Fibroblast of lung (primary cell): ENCODE measurements at regions not wholly inside any gene's neighbourhood (a gene's known extent, or its start where the extent isn't known, plus 50 kb on each side); places are given as distances from the start of the nearest gene placed in this dataset.

Experiments
- DNase-seq, 2 donors: peaks; one replicate each; pipeline versions ENCODE4 v3.0.0 to v3.0.0-alpha.2; 2010; ENCODE audit warnings: low read depth in 2 of 2
- H2AFZ ChIP-seq: 2 replicates; pipeline ENCODE4 v1.5.1; 2012; ENCODE audit warnings: low read length, control low read depth, inconsistent platforms
- H3K27ac ChIP-seq: 2 replicates; pipeline ENCODE4 v1.5.1; 2011; ENCODE audit warnings: low read length, control low read depth; ENCODE audit not compliant: insufficient read depth
- H3K27me3 ChIP-seq: 2 replicates; pipeline ENCODE4 v1.5.1; 2011; ENCODE audit warnings: mild to moderate bottlenecking, low read length; ENCODE audit not compliant: control insufficient read depth, insufficient read depth
- H3K36me3 ChIP-seq: 2 replicates; pipeline ENCODE4 v1.5.1; 2011; ENCODE audit warnings: low read length; ENCODE audit not compliant: control insufficient read depth, insufficient read depth
- H3K4me1 ChIP-seq: 2 replicates; pipeline ENCODE4 v1.5.1; 2011; ENCODE audit warnings: low read length; ENCODE audit not compliant: control insufficient read depth, insufficient read depth; ENCODE audit errors: extremely low read depth
- H3K4me2 ChIP-seq: 2 replicates; pipeline ENCODE4 v1.5.1; 2011; ENCODE audit warnings: low read length, control low read depth; ENCODE audit not compliant: insufficient read depth; ENCODE audit errors: extremely low read depth
- H3K4me3 ChIP-seq, 4 experiments: fragments of 200-600 bp in 1 of 4; sonication (generic) in 1 of 4; replicated peaks in 1 of 4; 2 replicates each; pipeline ENCODE4 v1.5.1; 2011 to 2016; ENCODE audit warnings: low read length in 4 of 4, low read depth in 3 of 4, mild to moderate bottlenecking in 3 of 4, control low read depth in 2 of 4, inconsistent platforms in 1 of 4, mixed read lengths in 1 of 4; ENCODE audit not compliant: insufficient read depth in 1 of 4; ENCODE audit errors: control extremely low read depth in 1 of 4
- H3K79me2 ChIP-seq: 2 replicates; pipeline ENCODE4 v1.5.1; 2012; ENCODE audit warnings: mild to moderate bottlenecking, low read length, inconsistent platforms; ENCODE audit not compliant: control insufficient read depth, insufficient read depth
- H3K9ac ChIP-seq: 2 replicates; pipeline ENCODE4 v1.5.1; 2011; ENCODE audit warnings: mild to moderate bottlenecking, low read length, control low read depth; ENCODE audit not compliant: insufficient read depth
- H3K9me3 ChIP-seq: 2 replicates; pipeline ENCODE4 v1.5.1; 2012; ENCODE audit warnings: low read depth, low read length; ENCODE audit not compliant: control insufficient read depth, insufficient read depth
- H4K20me1 ChIP-seq: 2 replicates; pipeline ENCODE4 v1.5.1; 2011; ENCODE audit warnings: low read length; ENCODE audit not compliant: control insufficient read depth, insufficient read depth; ENCODE audit errors: extremely low read depth
- CTCF ChIP-seq, 2 donors: IDR thresholded peaks in 1 of 2; conservative IDR thresholded peaks in 1 of 2; 1 replicate in 1 of 2; 2 replicates in 1 of 2; pipeline ENCODE4 v1.5.1; 2011 to 2012; ENCODE audit warnings: low read length in 2 of 2, control low read depth in 1 of 2, inconsistent platforms in 1 of 2, low read depth in 1 of 2, mild to moderate bottlenecking in 1 of 2
- EZH2 ChIP-seq: IDR thresholded peaks from 2 replicates; pipeline ENCODE4 v1.5.1; 2012; ENCODE audit warnings: low read length, control low read depth, mild to moderate bottlenecking; ENCODE audit errors: missing control alignments

- H2AFZ ChIP-seq, result no peak overlapping the region
- H3K27ac ChIP-seq, result no peak overlapping the region
- DNase-seq, result no peak
- no peaks in the 10 kb centered on the region for H4K20me1 ChIP-seq
- H3K4me1 ChIP-seq, result no peaks in the 10 kb centered on the region
- no peak overlapping the region for H3K4me2 ChIP-seq
- H3K36me3 ChIP-seq, result no peaks in the 10 kb centered on the region
- TF ChIP-seq CTCF (conservative IDR thresholded peaks at IDR 0.05 in 1 of 2, IDR thresholded peaks at IDR 0.05 in 1 of 2; ENCODE audit: low read depth in 1 of 2, low read length in 2 of 2) (no peak), EZH2 (no peak)
- H3K27me3 ChIP-seq, result no peaks in the 10 kb centered on the region
- H3K79me2 ChIP-seq, result no peaks in the 10 kb centered on the region
- H3K9me3 ChIP-seq, result no peaks in the 10 kb centered on the region
- no peak overlapping the region for H3K4me3 ChIP-seq
- no peak overlapping the region for H3K9ac ChIP-seq
Measured at GRCh38 chr5:61942462-61943049, 363.4 kb upstream of the KIF2A start.

GRCh38 chr5:61943713-61944112 is 362.3 kb upstream of the KIF2A start:
- H3K9me3 ChIP-seq, result no peaks in the 10 kb centered on the region
- no peaks in the 10 kb centered on the region for H3K4me1 ChIP-seq
- TF ChIP-seq EZH2 (no peak), CTCF (conservative IDR thresholded peaks at IDR 0.05 in 1 of 2, IDR thresholded peaks at IDR 0.05 in 1 of 2; ENCODE audit: low read depth in 1 of 2, low read length in 2 of 2) (no peak)
- no peak overlapping the region for H3K4me2 ChIP-seq
- no peak overlapping the region for H3K4me3 ChIP-seq
- no peaks in the 10 kb centered on the region for H4K20me1 ChIP-seq
- DNase-seq, result no peak
- H3K27me3 ChIP-seq, result no peaks in the 10 kb centered on the region
- H2AFZ ChIP-seq, result no peak overlapping the region
- no peaks in the 10 kb centered on the region for H3K79me2 ChIP-seq
- H3K36me3 ChIP-seq, result no peaks in the 10 kb centered on the region
- no peak overlapping the region for H3K27ac ChIP-seq
- no peak overlapping the region for H3K9ac ChIP-seq

GRCh38 chr5:61948151-61948550 is 357.9 kb upstream of the KIF2A start:
- Histone ChIP-seq H3K4me1 (no peaks in the 10 kb centered on the region), H3K79me2 (no peaks in the 10 kb centered on the region), H4K20me1 (no peaks in the 10 kb centered on the region), H2AFZ (no peak overlapping the region), H3K27ac (no peak overlapping the region), H3K4me2 (no peak overlapping the region), H3K9me3 (no peaks in the 10 kb centered on the region), H3K4me3 (no peak overlapping the region), H3K27me3 (no peaks in the 10 kb centered on the region), H3K36me3 (no peaks in the 10 kb centered on the region), H3K9ac (no peak overlapping the region)
- no peak for DNase-seq
- TF ChIP-seq CTCF (conservative IDR thresholded peaks at IDR 0.05 in 1 of 2, IDR thresholded peaks at IDR 0.05 in 1 of 2; ENCODE audit: low read depth in 1 of 2, low read length in 2 of 2) (no peak), EZH2 (no peak)
